HG03045 (cell line): ENCODE measurements at regions not wholly inside any gene's neighbourhood (a gene's known extent, or its start where the extent isn't known, plus 50 kb on each side); places are given as distances from the start of the nearest gene placed in this dataset.

ENCODE experiments used
- ATAC-seq: cut with Tn5 transposase; IDR thresholded peaks from one replicate; pipeline ENCODE4 v1.9.1; 2021; ENCODE audit warnings: mild to moderate bottlenecking, moderate library complexity; ENCODE audit not compliant: unreplicated experiment

DNA sequence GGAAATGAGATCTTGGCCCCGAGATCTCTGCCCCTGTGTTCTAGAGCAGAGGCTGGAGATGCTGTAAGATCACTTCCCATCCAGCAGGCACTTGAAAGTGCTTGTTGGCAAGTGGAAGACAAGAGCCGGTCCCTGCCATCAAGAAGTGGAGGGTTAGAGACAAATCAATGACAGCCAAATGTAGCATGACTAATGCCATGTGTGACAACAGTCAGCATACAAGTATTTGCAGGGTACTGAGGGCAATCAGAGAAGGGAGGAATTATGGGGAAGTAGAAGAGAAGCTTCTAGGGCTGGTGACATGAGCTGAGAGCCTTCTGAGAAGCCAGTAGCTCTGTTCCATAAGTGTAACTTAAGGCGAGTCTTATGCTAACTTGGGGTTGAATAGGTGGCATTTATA lies 58.6 kb downstream of the TMEM17 start:
- ATAC-seq = no peak

DNA sequence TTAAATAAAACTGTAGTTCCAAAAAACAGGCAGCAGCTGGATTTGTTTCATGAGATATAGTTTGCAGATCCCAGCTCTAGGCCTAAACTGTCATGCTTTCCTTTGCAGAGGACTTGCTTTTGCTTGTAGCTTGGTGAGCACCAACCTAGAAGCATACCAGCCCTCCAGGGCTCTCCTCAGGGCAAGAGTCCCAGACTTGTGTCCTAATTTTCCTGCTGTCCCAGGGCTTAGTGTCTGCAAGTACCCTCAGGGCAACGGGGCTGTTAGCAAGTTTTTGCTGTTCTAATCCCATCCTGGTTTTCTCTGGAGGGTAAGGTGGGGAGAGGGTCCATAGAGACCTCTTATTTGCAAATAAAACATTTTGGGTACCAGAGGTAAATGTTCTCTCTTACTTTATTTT lies 59.5 kb downstream of the TMEM17 start:
- ATAC-seq = no peak

DNA sequence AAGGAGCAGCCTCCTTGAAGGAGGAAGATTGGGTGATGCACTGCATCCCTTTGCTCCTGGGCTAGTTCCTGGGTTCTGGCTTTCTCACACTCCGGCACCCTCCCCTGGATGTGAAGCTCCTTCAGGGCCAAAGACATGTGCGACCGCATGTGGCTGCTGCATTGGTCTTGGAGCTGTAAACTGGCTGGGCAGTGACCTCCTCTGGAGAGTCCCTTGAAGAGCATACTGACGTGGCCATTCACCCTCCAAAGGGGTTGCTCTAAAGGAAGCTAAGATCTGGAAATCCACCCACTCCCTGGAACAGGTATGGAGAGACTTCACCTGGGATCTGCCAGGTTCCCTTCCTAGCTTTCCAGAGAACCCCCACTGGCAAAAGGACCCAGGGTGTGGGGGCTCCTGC lies 62.1 kb downstream of the TMEM17 start:
- ATAC-seq = no peak

DNA sequence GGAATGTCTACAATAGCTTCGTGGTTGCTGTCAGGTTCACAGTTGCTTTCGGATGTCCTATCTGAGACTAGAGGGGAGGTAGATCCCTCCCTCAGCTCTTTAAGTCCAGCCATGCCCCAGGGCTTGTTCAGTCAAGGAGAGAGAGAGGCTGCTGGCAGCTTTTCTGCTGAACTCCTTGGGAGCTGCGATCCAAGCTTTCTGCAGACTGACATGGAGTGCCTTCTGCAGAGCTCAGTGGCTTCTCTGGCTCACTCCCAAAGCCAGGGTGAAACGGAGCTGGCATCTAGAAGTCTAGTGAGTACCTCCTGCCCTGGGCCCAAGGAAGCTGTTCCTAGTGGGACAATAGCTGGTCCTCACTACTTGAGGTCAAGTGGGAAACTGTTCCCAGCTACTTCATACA lies 62.5 kb downstream of the TMEM17 start:
- no peak for ATAC-seq

DNA sequence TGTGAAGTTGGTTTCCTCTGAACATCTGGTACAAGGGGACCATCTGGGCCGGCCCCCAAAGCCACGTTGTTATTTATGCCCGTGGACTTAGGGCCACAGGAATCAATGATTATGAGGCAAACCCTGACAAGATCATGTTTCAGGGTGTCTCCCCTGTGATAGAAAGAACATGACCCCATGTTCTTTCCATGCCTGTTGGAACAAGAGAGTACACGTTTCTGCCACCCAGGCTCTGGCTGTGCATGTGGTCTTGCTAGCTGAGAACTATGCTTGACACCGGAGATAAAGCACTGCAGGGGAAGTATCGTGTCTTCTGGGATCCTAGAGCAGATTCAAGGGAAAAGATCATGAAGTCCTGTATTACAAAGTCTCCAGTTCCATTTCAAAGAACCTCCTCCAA lies 64.2 kb downstream of the TMEM17 start:
- no peak for ATAC-seq

DNA sequence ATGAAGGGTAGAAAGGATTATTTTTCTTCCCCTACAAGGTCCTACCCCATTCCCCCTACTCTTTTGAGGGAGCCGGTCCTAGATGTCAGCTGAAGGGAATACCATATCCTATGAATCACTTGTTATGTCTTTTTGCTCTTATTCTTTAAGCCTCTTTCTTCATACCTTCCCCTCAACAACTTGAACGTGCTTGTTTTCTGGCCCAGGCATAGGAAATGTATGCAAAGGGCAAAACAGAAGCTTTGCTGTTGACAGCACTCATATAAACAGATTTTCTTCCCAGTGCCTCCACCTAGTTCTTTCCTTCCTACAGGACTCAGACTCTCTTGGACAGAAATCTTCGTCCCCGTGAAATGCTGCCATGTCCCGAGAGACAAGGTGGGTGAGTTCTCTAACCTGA lies 64.6 kb downstream of the TMEM17 start:
- no peak for ATAC-seq

DNA sequence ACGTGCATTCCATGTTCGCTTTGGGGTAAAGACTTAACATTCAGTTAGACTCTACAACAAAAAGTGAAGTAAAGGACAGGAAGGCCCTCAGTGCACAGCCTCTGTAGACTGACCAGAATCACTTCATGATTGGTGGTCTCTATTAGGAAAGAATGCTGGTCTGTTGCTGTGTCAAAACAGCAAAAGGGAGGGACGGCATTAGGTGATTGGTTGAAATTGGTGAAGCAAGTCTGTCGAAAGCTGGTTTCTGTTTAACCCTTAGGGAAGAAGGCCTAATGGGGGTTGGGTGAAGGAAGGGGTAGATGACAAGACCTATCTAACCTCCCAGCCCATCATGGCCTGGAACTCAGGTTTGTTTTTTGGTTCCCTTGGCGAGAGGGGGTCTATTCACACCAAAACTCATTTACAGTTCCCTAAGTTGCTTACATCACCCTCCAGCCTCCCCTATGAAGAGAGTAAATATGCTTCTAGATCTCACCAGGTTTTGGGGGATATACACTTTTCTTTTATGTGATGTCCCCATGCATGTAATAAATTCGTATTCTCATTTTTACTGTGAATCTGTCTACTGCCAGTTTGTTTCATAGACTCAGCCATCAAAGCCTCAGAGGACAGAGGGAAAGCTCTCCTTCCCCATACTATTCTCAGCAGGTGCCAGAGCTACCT lies 65.6 kb downstream of the TMEM17 start:
- ATAC-seq = no peak

DNA sequence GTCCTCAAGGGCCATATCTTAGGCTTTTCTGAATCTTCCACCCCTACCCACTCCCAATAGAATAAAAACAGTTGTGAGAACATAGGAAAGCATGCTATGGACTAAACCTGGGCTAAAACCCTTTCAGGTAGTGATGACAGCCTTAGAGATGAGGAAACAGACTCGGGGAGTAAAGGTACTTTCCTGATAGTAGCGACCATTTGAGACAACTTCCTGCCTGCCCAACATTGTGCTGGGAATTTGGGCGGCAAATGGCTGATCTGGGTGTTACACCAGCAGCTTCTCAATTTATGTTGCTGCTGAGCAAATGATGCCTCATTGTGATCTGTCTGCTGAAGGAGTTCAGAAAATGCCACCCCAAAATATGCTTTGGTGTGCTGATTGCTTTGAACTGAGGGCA lies 66.6 kb downstream of the TMEM17 start:
- no peak for ATAC-seq

DNA sequence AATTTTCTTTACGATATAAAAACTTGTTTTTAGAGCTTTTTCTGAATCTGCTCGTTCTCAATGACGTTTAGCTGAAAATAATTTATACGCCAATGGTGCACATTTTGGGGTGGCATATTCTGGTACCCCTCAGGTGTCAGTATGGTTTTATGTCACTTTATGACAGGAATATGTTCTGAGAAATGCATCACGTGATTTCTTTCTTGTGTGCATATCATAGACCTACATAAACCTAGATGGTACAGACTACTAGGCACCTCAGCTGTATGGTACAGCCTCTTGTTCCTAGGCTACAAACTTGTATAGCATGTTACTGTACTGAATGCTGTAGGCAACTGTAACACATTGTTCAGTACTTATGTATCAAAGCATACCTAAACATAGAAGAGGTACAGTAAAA lies 68.2 kb downstream of the TMEM17 start:
- ATAC-seq = no peak

DNA sequence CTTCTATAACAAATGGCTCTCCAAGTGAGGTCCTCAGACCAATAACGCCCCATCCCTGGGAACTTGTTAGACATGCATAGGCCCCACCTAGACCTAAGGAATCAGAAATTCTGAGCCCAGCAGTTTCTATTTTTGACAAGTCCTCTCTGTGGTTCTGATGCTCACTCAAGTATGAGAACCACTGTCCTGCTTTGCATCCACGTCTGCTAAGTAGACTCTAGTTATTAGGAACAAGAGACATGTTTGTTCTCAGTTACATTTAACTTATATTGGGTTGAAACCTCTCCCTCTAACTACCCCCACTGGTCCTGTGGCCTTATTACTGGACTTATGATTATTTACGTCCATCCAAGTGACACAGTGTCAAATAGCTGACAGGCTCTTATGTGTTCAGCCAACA lies 70.3 kb downstream of the TMEM17 start:
- peak; percentile 79 for ATAC-seq

DNA sequence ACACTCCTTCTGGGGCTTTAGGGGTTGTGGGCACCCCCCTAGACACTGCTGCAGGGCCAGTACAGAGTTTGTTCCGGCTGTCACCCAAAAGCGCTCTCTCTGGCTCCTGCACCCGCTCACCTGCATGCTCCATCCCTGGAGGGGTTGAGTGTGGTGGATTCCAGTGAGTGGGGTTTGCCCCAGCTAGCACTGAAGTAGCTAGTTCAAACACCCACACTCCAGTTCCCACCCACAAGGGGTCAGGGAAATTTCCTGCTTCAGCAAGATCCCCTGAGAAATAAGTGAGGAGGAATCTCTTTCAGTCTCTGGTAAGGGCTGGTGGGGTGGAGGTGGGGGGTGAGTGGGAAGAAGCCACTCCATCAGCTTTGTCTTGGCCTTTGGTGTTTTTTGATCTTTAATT lies 73.6 kb downstream of the TMEM17 start:
- no peak for ATAC-seq

DNA sequence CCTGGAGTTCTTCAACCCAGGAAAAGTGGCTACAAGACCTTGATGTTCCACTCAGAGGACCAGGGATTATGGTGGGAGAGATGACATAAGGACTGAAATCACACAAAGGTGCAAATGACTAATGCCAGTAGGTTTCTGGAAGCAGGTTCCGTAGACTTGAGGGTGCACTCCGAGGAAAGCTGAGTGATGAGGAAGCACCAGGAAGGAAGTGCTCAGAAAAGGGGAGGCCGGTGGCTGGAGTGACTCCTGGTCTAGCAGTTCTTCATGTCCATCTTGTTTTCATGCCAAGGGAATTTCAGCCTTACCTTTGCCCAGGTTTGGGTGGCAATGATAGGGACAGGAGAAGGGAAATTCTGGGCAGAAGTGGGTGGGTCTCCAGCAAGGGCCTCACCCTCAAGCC lies 74.5 kb downstream of the TMEM17 start:
- ATAC-seq = no peak

DNA sequence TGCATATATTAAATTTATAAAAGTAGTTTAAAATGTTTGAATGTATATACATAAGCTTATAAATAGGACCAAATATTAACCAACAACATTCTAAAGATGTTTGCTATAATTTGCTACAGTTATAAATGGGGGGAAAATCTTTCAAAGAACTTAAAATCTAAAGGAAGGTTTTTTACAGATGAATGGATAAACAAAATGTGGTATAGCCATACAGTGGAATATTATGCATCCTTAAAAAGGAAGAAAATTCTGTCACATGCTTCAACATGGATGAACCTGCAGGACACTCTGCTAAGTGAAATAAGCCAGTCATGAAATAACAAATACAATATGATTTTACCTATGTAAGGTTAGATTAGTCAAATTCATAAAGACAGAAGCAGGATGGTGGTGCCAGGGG lies 75.8 kb downstream of the TMEM17 start:
- no peak for ATAC-seq

DNA sequence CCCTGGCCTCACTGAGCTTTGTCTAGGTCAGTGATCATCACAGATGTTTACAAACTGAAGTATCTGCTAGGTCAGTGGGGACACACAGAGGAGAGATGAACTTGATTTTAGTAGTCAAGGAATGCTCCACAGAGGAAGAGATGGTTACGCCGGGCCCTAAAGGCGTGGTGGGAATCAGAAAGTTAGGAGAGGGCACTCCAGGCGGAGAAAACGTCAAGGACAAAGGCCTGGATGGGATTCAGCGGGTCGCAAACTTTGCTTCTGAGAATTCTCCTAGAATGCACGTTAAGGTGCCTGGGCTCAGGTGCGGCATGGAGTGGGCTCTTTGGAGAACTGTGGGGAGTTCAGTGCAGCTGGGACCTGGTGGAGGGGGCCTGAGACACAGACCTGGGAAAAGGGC lies 78.8 kb downstream of the TMEM17 start:
- no peak for ATAC-seq

DNA sequence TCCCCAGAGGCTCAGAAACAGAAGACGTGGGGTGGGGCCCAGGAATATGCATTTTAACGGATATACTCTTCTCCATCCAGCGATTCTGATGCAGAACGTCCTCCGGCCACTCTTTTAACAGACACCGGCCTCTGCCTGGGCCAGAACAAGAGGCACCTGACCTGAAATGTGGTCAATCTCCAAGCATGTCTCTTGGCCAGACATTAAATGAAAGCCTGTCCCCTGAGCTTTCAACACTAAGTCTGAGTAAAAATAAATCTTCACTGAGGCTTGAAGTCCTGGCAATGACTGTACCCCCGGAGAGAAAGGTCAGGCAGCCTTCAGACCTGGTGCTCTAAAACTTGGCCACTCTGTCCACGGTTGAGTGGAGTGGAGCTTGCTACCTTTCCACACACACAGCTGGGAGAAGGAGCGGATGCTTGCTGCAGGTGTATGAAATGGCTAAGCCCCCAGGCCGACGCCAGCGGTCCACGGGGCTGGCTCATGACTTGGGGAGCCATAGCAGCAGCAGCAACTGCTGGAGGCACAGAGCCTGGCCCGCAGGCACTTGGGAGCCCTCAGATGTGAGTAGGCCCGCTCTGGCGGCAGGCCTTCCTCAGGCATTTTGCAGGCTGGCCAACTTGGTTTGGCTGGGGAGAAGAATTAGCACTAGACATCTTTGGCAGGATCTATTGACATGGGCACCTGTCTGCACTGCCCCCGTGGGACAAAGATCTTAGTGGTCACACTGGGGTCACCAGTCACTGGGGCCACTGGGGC lies 79.7 kb downstream of the TMEM17 start:
- ATAC-seq = no peak

DNA sequence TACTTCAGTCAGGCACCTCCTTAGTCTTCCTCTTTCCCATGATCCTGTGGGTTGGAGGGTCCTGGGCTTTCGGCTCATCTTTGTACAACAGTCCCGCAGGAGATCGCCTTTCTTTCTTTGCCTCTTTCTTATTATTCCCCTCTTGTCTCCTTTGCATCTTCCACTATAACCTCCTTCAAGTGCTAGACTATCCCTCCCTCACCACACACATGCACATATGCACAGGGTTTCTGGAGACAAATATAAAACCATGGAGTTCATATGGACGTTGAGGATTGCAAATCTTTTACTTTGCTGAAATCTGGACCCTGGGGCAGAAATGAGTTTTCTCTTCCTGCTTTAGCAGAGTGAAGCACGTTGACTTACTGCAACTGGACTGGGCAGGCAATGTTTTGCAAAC lies 80.3 kb downstream of the TMEM17 start:
- no peak for ATAC-seq

DNA sequence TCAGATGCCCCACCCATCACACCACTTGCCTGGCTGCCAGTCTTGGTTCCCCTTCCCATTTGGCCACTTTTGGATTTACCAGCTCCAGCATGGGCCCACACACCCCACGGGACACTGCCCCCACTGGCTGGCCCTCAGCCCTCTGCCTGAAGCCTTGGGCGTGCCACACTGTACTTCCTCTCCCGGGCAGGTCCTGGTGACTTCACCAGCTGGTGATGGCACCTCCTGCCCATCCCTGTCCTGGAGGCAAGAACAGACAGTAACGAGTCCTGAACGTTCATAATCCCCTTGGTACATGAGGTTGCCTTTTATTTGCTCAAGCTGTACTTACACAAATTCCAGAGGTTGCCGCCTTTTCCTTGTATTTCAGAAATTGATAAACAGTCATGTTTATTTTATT lies 81.1 kb downstream of the TMEM17 start:
- ATAC-seq = no peak

DNA sequence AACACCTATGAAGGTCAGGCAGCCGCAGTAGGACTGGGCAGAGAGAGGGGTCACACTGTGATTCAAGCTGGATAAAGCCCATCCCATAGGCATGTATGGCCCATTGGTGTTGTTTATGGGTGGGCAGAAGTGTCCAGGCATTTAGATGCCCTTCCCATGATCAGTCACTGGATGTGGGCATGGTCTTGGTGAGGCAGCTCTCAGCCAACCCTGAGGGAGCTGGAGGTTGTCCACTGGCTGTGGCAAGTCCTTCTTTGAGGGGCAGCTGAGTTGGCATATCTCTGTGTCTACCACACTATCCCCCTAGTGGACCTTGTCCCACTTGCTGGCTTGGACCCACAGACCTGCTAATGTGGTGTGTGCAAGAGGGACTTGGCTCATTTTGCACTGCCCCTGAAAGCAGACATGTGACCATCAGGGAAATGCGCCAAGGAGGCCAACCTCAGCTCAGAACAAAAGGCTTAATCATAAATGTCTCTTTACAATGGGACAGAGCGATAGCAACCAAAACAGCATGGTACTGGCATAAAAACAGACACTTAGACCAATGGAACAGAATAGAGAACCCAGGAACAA lies 82.0 kb downstream of the TMEM17 start:
- no peak for ATAC-seq

DNA sequence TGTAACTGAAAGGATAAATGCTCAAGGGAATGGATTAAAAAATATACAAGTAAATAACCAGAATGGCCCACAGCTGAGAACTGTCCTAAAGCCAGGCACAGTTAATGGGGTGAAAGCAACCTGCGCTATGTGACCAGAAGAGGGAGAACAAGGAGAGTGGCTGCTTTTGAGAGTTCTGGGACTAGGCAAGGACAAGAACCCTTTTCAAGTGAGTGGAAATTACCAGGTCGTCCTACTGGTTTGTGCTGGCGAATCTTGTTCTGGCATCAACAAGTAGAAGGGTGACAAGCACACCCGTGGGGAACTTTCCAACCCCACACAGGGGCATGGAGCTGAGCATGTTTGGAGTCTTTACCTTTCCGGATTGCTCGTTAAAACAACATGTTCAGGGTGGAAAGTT lies 82.8 kb downstream of the TMEM17 start:
- no peak for ATAC-seq

DNA sequence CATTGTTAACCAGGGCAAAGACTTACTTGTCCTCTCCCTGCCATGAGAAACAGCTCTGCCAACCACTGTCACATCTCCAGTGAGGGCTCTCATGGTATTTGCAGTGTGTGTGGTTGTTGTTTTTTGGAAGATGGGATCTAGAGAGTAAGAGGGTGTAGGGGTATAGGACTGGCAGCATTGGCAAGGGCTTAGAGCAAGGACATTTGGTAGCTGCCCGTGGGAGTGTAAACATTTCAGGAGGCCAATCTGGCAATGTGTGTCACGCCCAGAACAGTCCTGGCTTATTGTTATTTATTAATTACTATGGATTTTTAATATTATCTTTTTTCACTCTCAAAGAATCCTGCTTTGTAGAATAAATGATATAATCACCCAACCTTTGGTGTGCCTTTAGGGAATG lies 90.5 kb downstream of the TMEM17 start:
- ATAC-seq = no peak

DNA sequence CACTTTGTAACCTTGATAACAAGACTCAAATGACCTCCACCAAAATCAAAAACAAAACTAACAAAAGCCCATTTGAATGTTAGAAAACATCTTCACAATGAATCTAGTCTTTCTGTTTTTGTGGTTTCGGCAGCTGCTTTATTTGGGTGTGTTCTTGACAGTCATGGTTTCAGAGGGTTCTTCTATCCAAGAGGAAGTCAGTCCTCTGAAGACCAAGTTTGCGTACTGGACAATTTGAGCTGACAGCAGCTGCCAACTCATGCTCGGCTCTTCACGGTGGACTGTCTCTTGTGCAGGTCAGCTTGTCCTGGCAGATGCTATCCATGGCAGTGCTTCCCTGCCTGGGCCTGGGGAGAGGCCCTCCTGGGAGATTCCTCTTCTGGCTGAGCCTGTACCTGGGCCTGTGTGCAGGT lies 91.0 kb downstream of the TMEM17 start:
- peak; percentile 78 for ATAC-seq

DNA sequence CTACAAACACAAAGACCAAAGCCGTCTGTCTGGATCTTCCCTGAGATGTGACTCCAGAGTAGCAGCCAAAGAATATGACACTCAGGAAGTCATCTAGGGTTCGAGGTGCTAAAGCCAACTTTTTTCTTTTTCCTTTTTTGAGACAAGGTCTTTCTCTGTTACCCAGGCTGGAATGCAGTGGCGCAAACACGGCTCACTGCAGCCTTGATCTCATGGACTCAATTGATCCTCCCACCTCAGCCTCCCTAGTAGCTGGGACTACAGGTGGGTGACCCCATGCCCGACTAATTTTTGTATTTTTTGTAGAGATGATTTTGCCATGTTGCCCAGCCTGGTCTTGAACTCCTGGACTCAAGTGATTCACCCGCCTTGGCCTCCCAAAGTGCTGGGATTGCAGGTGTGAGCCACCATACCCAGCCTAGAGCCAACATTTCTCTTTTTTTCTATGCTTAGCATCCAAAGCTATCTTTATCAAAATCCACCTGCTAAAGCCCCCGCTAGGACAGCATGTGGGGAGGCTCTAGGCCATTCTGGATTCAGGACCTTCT lies 92.8 kb downstream of the TMEM17 start:
- ATAC-seq = no peak
